GM12892 (cell line): ENCODE measurements at regions not wholly inside any gene's neighbourhood (a gene's known extent, or its start where the extent isn't known, plus 50 kb on each side); places are given as distances from the start of the nearest gene placed in this dataset.

ENCODE experiments used
- POLR2A ChIP-seq: IDR thresholded peaks from 2 replicates; pipeline ENCODE4 v1.6.1; 2011; ENCODE audit warnings: low read depth, low read length, control low read depth
- POLR2AphosphoS5 ChIP-seq: IDR thresholded peaks from 2 replicates; pipeline ENCODE4 v1.6.1; 2011; ENCODE audit warnings: low read depth, low read length, control low read depth
- TAF1 ChIP-seq: IDR thresholded peaks from 2 replicates; pipeline ENCODE4 v1.6.1; 2011; ENCODE audit warnings: low read depth, mild to moderate bottlenecking, control low read depth, low read length, borderline replicate concordance

DNA sequence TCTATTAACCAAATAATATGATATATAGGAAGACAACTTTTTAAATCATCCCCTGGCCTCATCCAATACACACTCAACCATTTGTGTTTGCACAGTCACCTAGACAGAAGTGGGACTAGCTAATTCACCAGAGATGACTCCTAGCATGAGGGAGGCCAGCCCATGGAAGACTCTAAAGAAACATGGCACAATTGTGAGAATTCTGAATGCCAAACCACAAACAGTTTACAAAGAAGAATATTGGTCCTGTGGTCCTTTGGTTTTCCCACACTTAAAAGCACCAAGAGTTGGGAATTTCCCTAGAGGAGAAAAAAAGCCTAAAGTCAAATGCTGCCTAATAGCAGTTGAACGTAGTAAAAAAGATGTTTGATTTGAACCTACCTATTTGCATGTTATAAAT, 609.9 kb downstream of the ACTL7B start:
- no peak for TF ChIP-seq POLR2A
- no peak for TF ChIP-seq POLR2AphosphoS5
- no peak for TF ChIP-seq TAF1
